ENCODE measurements at regions not wholly inside any gene's neighbourhood (a gene's known extent, or its start where the extent isn't known, plus 50 kb on each side); places are given as distances from the start of the nearest gene placed in this dataset.

- Histone ChIP-seq H3K36me3 (ENCODE audit: control insufficient read depth in 2 of 2, extremely low read depth in 1 of 2, insufficient read depth in 2 of 2, low read length in 2 of 2) (no peaks in the 10 kb centered on the region), H3K27ac (ENCODE audit: insufficient read depth, low read depth, low read length) (no peak overlapping the region), H3K9me3 (replicated peaks; ENCODE audit: control insufficient read depth, insufficient read depth, low read length) (no peaks in the 10 kb centered on the region), H3K9me1 (replicated peaks; ENCODE audit: control insufficient read depth, extremely low read depth, insufficient read depth, low read length) (no peaks in the 10 kb centered on the region), H3K4me2 (ENCODE audit: insufficient read depth, low read length) (no peak overlapping the region), H3K4me3 (replicated peaks in 1 of 3; ENCODE audit: insufficient read depth in 1 of 3, low read depth in 1 of 3, low read length in 3 of 3) (no peak overlapping the region), H3K79me2 (ENCODE audit: control insufficient read depth, insufficient read depth, low read length) (no peaks in the 10 kb centered on the region), H2AFZ (ENCODE audit: low read depth, low read length) (no peak overlapping the region), H3K4me1 (ENCODE audit: control insufficient read depth, extremely low read depth, insufficient read depth, low read length) (no peaks in the 10 kb centered on the region), H3K27me3 (ENCODE audit: control insufficient read depth in 2 of 2, insufficient read depth in 2 of 2, low read length in 2 of 2) (peaks cover 0 to 2% of the 10 kb centered on the region in 2 experiments), H4K20me1 (replicated peaks; ENCODE audit: control insufficient read depth, extremely low read depth, insufficient read depth, low read length) (no peaks in the 10 kb centered on the region), H3K9ac (replicated peaks; ENCODE audit: extremely low read depth, insufficient read depth, low read length) (no peak overlapping the region)
- no peak for FAIRE-seq
- intact Hi-C loops (cut with micrococcal nuclease) (no loop called here), dilution Hi-C loops (cut with MboI; ENCODE audit: extremely low pct_ligation_motif_present, low sequenced_read_pairs) (no loop called here)
- no TSS peak for BruUV-seq (replicated peaks)
- POLR2A ChIA-PET = no interaction called here
- CTCF ChIA-PET = interaction anchor here (0.7 kb wide), 1 partner anchor 23 kb away, joined by 5 read pairs; no protein-coding TSS in a partner anchor
- no peak for DNase-seq (ENCODE audit: low read depth, low spot score)
- TF ChIP-seq CTCF (IDR thresholded peaks at IDR 0.05; ENCODE audit: extremely low read depth in 1 of 2, insufficient read depth in 1 of 2, low read depth in 1 of 2, low read length in 2 of 2) = no peak
- TF ChIP-seq GATA2 (IDR thresholded peaks at IDR 0.05; ENCODE audit: insufficient read depth, insufficient read length, low read depth, low read length) = no peak
- no peak for TF ChIP-seq FOS (IDR thresholded peaks at IDR 0.05; ENCODE audit: borderline replicate concordance, insufficient read depth, low read length)
- no peak for TF ChIP-seq EZH2 (IDR thresholded peaks at IDR 0.05; ENCODE audit: borderline replicate concordance, low read depth, low read length, severe bottlenecking)
- no peak for TF ChIP-seq POLR2A (IDR thresholded peaks at IDR 0.05; ENCODE audit: low read depth, low read length)
- TF ChIP-seq MYC (IDR thresholded peaks at IDR 0.05; ENCODE audit: low read depth, low read length) = no peak
- no peak for TF ChIP-seq POLR2AphosphoS5 (IDR thresholded peaks at IDR 0.05; ENCODE audit: insufficient read depth, low read depth, low read length)
- TF ChIP-seq MAX (IDR thresholded peaks at IDR 0.05; ENCODE audit: insufficient read depth, insufficient read length) = no peak
- TF ChIP-seq JUN (IDR thresholded peaks at IDR 0.05; ENCODE audit: borderline replicate concordance, insufficient read depth, insufficient read length, low read depth) = no peak
Measured at GRCh38 chr11:95487391-95487790, 256.4 kb upstream of the SESN3 start.

Measured in endothelial cell of umbilical vein (primary cell).